ENCODE measurements at regions not wholly inside any gene's neighbourhood (a gene's known extent, or its start where the extent isn't known, plus 50 kb on each side); places are given as distances from the start of the nearest gene placed in this dataset.
"Not testable (repeated sequence)": the region's sequence is repeated elsewhere in the genome, so short reads cannot be mapped to it uniquely, and the experiment has no call there.

- no peak for DNase-seq (ENCODE audit: low read depth)
Observed at GRCh38 chr21:14826630-14827029, 238.2 kb downstream of the NRIP1 start.

GRCh38 chr21:14825514-14825974, 239.3 kb downstream of the NRIP1 start:
- no peak for DNase-seq (ENCODE audit: low read depth)

GRCh38 chr21:14824126-14824525, 240.7 kb downstream of the NRIP1 start:
- no peak for DNase-seq (ENCODE audit: low read depth)

- DNase-seq (ENCODE audit: low read depth), result no peak
Observed at GRCh38 chr21:14817311-14817710, 247.5 kb downstream of the NRIP1 start.

GRCh38 chr21:14814991-14815390, 249.8 kb downstream of the NRIP1 start:
- no peak for DNase-seq (ENCODE audit: low read depth)

GRCh38 chr21:14814282-14814681, 250.5 kb downstream of the NRIP1 start:
- DNase-seq (ENCODE audit: low read depth), result no peak

GRCh38 chr21:14804170-14804569, 258.1 kb upstream of the SAMSN1 start:
- not testable (repeated sequence) for DNase-seq (ENCODE audit: low read depth)

GRCh38 chr21:14797543-14797942, 251.4 kb upstream of the SAMSN1 start:
- no peak for DNase-seq (ENCODE audit: low read depth)

- DNase-seq (ENCODE audit: low read depth), result no peak
Observed at GRCh38 chr21:14787312-14787711, 241.2 kb upstream of the SAMSN1 start.

GRCh38 chr21:14785679-14786078, 239.6 kb upstream of the SAMSN1 start:
- no peak for DNase-seq (ENCODE audit: low read depth)

- peak; percentile 60 for DNase-seq (ENCODE audit: low read depth)
Observed at GRCh38 chr21:14773777-14774345, 227.7 kb upstream of the SAMSN1 start.

GRCh38 chr21:14771593-14771992, 225.5 kb upstream of the SAMSN1 start:
- no peak for DNase-seq (ENCODE audit: low read depth)

- no peak for DNase-seq (ENCODE audit: low read depth)
Observed at GRCh38 chr21:14768042-14768441, 221.9 kb upstream of the SAMSN1 start.

- DNase-seq (ENCODE audit: low read depth), result no peak
Observed at GRCh38 chr21:14767192-14767852, 221.2 kb upstream of the SAMSN1 start.

- DNase-seq (ENCODE audit: low read depth), result no peak
Observed at GRCh38 chr21:14766241-14766640, 220.1 kb upstream of the SAMSN1 start.

GRCh38 chr21:14763695-14764064, 217.6 kb upstream of the SAMSN1 start:
- DNase-seq (ENCODE audit: low read depth), result no peak

GRCh38 chr21:14762734-14763694, 216.9 kb upstream of the SAMSN1 start:
- peak; percentile 94 for DNase-seq (ENCODE audit: low read depth)

GRCh38 chr21:14762327-14762726, 216.2 kb upstream of the SAMSN1 start:
- no peak for DNase-seq (ENCODE audit: low read depth)

GRCh38 chr21:14759285-14759684, 213.2 kb upstream of the SAMSN1 start:
- DNase-seq (ENCODE audit: low read depth), result no peak

- DNase-seq (ENCODE audit: low read depth), result no peak
Observed at GRCh38 chr21:14758849-14759248, 212.7 kb upstream of the SAMSN1 start.

- DNase-seq (ENCODE audit: low read depth), result no peak
Observed at GRCh38 chr21:14757533-14758327, 211.6 kb upstream of the SAMSN1 start.

- no peak for DNase-seq (ENCODE audit: low read depth)
Observed at GRCh38 chr21:14755086-14755485, 209.0 kb upstream of the SAMSN1 start.
